NAMALWA (cell line): ENCODE measurements at regions not wholly inside any gene's neighbourhood (a gene's known extent, or its start where the extent isn't known, plus 50 kb on each side); places are given as distances from the start of the nearest gene placed in this dataset.
"Not testable (repeated sequence)": the region's sequence is repeated elsewhere in the genome, so short reads cannot be mapped to it uniquely, and the experiment has no call there.

ENCODE experiments used
- DNase-seq: peaks from one replicate; pipeline ENCODE4 v3.0.0-alpha.2; 2015; ENCODE audit warnings: low spot score

DNA sequence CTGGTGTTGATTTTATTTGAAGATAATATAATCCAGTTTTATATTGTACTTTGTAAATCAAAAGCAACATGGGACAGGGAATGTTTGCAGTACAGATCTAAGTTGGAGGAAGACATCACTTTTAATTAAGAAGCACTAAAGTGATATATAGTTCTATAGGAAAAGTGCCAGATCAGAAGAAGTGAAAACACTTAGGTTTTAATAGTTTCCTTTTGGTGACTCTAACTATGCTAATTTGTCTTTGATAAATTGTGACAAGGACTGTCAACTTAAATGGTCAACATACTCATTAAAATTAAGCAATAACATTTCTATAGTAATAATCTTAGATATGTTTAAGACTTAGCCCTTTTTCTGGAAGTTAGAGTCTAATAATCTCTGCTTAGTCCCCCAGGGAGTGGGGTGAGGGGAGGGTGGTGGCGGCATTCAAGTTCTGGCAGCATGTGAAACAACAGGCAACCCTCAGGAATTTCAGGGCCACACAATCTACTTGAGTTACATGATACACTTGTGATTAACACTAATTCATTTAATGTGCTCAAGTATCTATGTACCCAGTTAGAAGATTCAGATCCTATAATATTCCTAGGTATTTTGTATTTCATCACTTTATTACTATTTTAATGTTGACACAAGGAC is 1026.5 kb downstream of the NR2F1-AS1 start:
- no peak for DNase-seq

DNA sequence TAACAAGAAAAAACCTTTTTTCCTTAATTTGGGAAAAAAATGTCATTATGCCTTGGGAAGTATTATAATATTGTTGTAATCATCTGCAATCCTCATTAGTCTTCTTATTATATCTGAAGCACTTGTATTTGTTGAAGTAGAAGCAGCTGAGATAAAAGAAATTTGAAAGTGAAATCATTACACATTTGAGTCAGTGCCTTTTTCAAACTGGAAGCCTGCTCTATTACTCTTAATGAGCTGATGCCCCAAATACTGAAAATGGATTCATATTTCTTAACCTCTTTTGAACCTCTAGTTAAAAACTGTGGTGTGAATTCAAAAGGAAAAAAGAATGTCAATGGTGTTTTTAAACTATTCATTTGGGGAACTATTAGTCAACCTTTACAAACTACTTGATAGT is 1027.7 kb downstream of the NR2F1-AS1 start:
- no peak for DNase-seq

DNA sequence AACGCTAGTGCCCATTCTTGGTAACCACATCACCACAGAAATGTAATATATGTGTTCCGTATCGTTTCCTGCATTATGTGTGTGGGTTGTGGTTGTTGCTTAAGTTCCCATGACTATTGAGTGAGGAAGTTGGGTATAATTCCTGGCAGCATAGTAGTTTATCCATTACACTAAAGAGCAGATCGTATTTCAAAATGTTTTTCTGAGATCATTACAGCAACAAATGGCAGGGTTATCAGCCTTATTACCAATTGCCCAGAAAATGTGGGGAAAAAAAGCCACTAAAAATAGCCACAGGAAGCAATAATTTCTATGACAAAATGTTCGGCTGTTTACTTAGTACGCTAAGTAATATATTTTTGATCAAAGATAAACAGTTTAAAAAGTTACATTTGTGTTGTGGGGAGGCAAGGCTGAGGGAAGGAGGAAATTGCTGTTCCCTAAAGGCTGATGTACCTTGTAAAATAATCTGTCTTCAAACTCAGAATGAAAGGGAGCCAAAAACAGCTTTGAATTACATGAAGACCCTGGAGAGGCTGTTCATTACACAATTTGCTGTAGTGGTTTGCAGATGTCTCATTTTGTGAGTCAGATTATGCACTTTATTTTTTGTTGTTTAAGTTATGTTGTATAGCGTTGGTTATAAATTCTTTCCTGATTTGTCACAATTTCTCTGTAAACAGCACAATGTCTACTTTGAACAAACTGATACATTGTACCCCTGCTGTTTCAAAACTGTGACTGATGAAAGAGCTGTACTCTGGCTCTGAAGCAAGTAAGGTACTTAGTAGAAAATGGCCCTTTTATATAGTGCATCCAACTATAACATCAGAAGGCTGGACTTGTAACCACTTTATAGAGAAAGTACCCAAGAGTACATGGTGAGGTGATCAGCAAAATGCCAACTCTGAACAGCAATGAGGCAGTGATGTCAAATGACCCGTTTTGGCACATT is 1028.5 kb downstream of the NR2F1-AS1 start:
- DNase-seq, result no peak

GRCh38 chr5:92548346-92548745 is 1032.7 kb downstream of the NR2F1-AS1 start:
- no peak for DNase-seq

GRCh38 chr5:92544596-92544995 is 1036.4 kb downstream of the NR2F1-AS1 start:
- no peak for DNase-seq

DNA sequence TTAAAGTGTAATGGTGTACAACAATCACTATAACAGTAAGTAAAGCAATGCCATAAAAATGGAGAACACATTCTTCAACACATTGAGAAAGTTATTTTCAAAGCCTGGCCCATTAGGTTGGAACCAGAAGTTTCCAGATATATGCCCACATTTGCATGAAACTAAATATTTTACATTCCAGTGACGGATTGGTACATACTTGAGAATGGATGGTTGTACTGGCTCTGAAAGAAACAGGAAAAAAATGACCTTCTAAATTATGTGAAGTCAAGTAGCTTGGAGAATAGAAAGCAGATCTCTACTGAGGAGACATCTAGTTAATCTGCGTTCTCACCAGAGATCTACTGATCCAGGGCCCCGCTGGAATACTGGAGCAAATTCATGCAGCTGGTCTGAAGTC is 1037.0 kb downstream of the NR2F1-AS1 start:
- DNase-seq, result no peak

DNA sequence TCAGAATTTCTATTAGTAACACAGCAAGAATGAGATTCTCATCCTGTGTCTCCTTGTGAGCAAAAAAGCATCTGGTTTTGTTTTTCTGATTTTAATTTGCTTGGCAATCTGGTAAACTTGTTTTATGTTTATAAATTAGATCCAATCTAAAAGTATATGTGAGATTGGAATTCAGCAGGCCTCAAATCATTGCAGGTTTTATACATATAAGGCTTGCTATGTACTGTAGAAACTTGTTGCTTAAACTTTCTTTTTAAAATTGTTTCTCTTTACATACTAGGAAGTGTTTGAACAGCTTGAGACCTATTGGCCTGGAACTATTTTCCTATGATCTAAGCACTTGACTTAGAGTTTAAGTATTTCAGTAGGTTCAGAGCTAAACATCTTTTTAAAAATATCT is 1037.8 kb downstream of the NR2F1-AS1 start:
- no peak for DNase-seq

GRCh38 chr5:92542017-92542416 is 1039.0 kb downstream of the NR2F1-AS1 start:
- DNase-seq, result not testable (repeated sequence)

GRCh38 chr5:92527311-92528078 is 1053.5 kb downstream of the NR2F1-AS1 start:
- no peak for DNase-seq

DNA sequence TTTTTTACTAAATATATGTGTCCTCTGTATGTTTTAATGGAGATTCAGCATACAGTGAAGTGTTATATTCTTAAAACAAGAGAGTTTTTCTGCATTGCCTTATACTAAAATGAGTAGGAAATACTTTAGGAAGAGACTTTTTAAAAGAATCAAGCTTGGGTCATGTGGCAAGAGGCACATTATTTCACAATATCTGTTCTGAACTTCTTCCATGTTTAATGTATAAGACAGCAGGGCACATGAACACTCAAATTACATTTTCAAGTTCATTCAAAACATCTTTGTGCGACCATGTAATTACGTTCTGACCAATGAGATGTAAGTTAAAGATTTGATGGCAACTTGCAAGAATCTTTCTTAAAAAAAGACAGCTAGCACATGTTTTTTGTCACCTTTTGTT is 1055.9 kb downstream of the NR2F1-AS1 start:
- DNase-seq, result no peak

DNA sequence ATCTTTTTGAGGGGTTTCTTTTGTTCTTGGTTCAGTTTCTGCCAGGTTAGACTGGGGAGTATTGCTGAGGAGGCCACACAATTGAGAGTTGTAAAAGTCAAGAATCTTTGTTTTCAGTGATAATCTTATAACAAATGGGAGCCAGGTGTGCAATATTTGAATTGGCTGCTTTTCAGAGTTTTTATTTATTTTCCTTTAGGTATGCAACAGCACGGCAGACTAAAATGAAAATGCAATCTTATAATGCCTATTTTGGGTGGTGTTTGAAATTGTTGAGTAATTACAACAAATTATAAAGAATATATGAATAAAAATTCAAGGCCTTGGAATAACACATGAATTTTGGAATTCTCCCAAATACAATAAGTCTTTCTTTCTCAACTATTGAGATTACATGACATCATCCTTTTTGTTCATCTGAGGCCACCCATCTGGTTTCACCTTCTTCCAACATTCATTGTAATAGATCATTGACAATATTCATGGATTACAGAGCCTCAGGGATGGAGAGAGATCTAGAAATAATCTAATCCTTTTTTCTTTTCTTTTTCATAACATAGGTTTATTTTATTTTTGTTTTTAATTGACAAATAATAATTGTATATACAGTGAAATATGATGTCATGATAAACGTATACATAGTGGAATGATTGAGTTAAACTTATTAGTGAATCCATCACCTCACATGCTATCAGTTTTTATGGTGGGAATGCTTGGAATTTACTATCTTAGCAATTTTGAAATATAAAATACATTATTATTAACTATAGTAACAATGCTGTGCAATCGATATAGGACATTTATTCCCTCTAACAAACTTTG is 1061.0 kb downstream of the NR2F1-AS1 start:
- DNase-seq, result no peak

- DNase-seq, result peak; percentile 54
Observed at GRCh38 chr5:92518318-92518904, 1062.6 kb downstream of the NR2F1-AS1 start.

DNA sequence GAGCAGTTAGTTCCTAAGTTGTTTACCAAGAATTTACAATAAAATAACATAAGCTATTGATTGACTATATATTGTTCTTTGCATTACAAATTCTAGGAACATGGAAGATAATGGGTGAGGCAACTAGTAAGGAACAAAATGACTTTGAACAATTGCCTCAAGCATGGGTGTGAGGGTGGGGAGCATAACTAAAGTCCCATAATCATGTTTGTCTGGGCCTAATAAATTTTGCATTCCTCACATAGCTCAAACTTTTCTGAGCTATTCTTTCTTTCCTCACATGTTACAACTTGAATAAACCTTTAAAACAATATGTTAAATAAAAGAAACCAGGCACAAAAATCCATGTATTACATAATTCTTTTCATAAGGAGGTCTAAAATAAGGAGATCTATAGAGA is 1066.1 kb downstream of the NR2F1-AS1 start:
- DNase-seq, result no peak

DNA sequence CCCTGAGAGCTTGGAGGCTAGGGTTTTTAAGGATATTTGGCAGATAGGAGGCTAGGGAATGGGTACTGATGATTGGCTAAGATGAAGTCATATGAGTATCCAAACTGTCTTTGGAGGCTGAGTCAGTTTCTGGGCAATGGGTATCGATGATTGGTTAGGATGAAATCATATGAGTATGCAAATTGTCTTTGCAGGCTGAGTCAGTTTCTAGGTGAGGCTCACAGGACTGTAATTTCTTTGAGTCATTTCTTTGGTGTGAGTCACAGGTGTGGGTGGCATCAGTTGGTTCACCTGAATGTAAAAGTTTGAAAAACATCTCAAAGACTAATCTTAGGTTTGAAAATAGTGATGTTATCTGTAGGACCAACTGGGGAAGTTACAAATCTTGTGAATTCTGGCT is 1068.0 kb downstream of the NR2F1-AS1 start:
- DNase-seq, result no peak

- DNase-seq, result no peak
Observed at GRCh38 chr5:92508271-92508670, 1072.7 kb downstream of the NR2F1-AS1 start.

- peak; percentile 5 for DNase-seq
Observed at GRCh38 chr5:92505925-92506324, 1075.1 kb downstream of the NR2F1-AS1 start.

GRCh38 chr5:92505145-92505544 is 1075.9 kb downstream of the NR2F1-AS1 start:
- DNase-seq, result no peak

- DNase-seq, result no peak
Observed at GRCh38 chr5:92504346-92504745, 1076.7 kb downstream of the NR2F1-AS1 start.

DNA sequence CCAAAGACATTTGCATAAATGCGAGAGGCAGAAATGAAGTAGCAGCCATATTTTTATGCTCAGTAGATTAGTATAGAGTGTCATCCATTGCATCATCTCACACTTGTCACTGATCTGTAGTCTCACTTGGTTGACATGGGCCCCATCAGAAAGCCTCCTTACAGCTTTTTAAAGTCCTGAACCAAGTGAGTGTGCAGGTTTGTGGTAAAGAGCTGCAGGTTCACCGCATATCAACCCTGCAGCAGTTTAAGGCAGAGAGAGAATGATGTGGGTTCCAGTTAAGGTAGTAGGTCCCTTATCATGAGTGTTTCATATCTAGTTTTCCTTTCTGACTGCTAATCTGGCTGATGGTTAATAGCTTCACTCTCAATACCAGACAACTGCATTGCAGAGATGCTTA is 1080.3 kb downstream of the NR2F1-AS1 start:
- DNase-seq, result no peak

GRCh38 chr5:92496545-92496944 is 1084.5 kb downstream of the NR2F1-AS1 start:
- DNase-seq, result no peak

- DNase-seq, result no peak
Observed at GRCh38 chr5:92494508-92494907, 1086.5 kb downstream of the NR2F1-AS1 start.
